Loucy (cell line): ENCODE measurements at regions not wholly inside any gene's neighbourhood (a gene's known extent, or its start where the extent isn't known, plus 50 kb on each side); places are given as distances from the start of the nearest gene placed in this dataset.

ENCODE experiments used
- EZH2phosphoT487 ChIP-seq: fragments of 200-600 bp; IDR thresholded peaks from 2 replicates; pipeline ENCODE4 v1.6.1; 2018; ENCODE audit warnings: antibody characterized with exemption, mild to moderate bottlenecking, moderate library complexity, borderline replicate concordance
- TF ChIP-seq, protein P1 (sequence below): fragments of 200-600 bp; sonication (generic); conservative IDR thresholded peaks from 2 replicates; pipeline ENCODE4 v1.5.1; 2014; ENCODE audit warnings: mild to moderate bottlenecking, antibody characterized with exemption, low read length

DNA sequence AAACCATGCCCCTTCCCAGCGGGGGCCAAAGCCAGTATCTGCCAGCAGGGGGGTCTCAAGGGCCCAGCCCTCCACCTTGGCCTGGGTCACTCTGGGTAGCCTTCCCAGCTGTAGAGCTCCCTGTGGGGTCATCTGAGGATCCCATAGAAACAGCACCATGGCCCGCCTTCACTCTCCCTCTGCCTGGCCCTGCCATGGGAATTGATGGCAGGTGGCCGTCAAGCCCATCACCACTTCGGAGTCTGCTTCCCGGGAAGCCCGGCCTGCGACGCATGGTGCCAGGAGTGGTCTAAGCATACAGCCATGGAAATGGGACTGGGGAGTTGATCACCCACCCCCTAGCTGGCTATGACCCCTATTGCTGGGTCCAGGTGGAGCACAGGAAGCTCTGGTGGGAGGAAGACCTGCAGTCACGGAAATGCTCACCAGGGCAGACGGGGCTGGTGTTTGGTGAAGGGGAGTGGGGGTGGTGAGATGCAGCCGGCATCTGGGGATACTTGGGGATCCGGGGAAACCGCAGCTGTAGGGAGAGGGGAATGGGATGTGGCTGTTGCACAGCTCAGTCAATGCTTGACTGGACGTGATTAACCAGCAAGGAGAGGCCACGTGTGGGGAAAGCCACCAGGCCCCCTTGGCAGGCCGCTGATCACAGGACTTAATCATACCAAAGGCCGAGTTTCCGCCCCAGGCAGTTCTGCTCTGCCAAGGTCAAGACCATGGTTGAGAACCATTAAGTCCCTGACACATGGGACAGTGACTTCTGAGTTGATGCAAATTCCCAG is 52.2 kb upstream of the DIO3 start:
- TF ChIP-seq, protein P1, sequence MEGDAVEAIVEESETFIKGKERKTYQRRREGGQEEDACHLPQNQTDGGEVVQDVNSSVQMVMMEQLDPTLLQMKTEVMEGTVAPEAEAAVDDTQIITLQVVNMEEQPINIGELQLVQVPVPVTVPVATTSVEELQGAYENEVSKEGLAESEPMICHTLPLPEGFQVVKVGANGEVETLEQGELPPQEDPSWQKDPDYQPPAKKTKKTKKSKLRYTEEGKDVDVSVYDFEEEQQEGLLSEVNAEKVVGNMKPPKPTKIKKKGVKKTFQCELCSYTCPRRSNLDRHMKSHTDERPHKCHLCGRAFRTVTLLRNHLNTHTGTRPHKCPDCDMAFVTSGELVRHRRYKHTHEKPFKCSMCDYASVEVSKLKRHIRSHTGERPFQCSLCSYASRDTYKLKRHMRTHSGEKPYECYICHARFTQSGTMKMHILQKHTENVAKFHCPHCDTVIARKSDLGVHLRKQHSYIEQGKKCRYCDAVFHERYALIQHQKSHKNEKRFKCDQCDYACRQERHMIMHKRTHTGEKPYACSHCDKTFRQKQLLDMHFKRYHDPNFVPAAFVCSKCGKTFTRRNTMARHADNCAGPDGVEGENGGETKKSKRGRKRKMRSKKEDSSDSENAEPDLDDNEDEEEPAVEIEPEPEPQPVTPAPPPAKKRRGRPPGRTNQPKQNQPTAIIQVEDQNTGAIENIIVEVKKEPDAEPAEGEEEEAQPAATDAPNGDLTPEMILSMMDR = no peak; the same call in 1 of the 2 replicates
- no peak for TF ChIP-seq EZH2phosphoT487
